NCI-H774 (cell line): ENCODE measurements at regions not wholly inside any gene's neighbourhood (a gene's known extent, or its start where the extent isn't known, plus 50 kb on each side); places are given as distances from the start of the nearest gene placed in this dataset.
A peak's percentile ranks its signal among the peaks of the same experiment; 100 is the strongest.
"Not testable (repeated sequence)": the region's sequence is repeated elsewhere in the genome, so short reads cannot be mapped to it uniquely, and the experiment has no call there.

ENCODE experiments used
- DNase-seq: peaks from one replicate; lab custom pipeline; 2025; lab: John Stamatoyannopoulos, UW

- DNase-seq, result no peak
Measured at GRCh38 chr4:38334791-38335190, 329.2 kb upstream of the KLF3 start.

GRCh38 chr4:38338939-38339338 is 325.1 kb upstream of the KLF3 start:
- not testable (repeated sequence) for DNase-seq

DNA sequence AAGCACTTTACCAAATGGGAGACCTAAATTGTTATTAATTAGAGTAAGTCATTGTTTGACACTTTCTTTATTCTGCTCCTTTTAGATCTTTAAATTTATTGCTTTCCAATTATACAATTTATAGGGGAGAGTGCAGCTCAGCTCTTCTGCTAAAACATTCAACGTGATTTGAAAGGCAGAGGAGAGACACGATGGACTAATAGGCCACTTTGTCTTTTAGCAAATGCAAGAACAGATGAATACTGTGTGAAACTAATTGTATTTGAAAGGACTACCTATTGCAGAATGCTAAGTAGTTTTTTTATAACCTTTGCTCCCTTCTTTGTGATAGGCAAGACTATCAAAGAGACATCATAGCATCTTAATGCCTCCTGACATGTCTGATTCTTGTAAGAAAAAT is 320.4 kb upstream of the KLF3 start:
- no peak for DNase-seq

DNA sequence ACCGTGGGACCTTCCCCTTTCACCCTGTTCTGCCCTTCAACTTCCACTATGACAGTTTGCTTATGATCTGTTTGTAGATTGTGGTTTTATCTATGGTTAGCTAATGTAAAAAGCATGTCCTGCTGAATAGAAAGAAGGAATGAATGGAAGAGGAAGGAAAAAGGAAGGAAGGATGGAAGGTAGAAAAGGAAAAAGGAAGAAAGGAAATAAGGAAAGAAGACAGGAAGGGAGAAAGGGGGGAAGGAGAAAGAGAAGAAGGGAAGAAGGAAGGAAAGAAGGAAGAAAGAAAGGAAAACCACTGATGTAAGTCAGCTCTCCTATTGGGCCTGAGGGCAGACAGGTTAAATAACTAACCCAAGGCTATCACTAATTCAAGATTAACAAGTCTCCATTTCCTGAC is 319.1 kb upstream of the KLF3 start:
- DNase-seq, result no peak

DNA sequence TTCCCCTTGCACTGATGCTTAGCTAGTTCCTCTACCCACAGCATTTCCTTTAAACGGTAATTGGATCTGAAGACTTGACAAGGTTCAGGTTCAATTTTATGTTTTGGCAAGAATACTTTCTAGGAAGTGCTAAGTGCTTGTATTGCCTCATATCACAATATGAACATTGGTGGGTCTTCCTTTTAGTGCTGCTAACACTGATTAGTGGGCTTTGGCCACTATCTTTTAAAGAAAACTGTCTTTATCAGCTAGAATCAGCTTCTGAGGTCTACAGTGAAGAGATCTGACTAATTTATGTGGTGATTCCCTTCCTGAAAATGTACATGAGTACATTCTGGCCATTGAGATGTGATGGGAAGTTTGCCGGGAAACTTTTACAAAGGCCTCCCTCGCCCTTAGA is 316.7 kb upstream of the KLF3 start:
- no peak for DNase-seq

DNA sequence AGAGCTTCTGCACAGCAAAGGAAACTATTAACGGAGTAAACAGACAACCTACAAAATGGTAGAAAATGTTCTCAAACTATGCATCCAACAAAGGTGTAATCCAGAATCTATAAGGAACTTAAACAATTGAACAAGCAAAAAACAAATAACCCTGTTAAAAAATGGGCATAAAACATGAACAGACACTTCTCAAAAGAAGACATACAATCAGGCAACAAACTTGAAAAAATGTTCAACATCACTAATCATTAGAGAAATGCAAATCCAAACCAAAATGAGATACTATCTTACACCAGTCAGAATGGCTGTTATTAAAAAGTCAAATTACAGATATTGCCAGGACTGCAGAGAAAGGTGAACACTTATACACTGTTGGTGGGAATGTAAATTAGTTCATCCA is 309.6 kb upstream of the KLF3 start:
- DNase-seq, result no peak

DNA sequence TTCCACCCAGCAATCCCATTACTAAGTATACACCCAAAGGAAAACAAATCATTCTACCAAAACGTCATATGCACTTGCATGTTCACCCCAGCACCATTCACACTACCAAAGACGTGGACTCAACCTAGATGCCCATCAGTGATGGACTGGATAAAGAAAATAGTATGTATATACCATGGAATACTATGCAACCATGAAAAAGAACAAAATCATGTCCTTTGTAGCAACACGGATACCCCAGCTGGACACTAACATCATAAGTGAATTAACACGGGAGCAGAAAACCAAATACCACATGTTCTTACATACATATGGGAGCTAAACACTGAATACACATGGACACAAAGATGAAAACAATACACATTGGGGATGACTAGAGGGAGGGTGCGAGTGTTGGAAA is 309.1 kb upstream of the KLF3 start:
- DNase-seq, result no peak

- DNase-seq, result no peak
Measured at GRCh38 chr4:38356686-38357085, 307.3 kb upstream of the KLF3 start.

- DNase-seq, result no peak
Measured at GRCh38 chr4:38357546-38357945, 306.5 kb upstream of the KLF3 start.

- no peak for DNase-seq
Measured at GRCh38 chr4:38359113-38359512, 304.9 kb upstream of the KLF3 start.

GRCh38 chr4:38360201-38360600 is 303.8 kb upstream of the KLF3 start:
- DNase-seq, result no peak

DNA sequence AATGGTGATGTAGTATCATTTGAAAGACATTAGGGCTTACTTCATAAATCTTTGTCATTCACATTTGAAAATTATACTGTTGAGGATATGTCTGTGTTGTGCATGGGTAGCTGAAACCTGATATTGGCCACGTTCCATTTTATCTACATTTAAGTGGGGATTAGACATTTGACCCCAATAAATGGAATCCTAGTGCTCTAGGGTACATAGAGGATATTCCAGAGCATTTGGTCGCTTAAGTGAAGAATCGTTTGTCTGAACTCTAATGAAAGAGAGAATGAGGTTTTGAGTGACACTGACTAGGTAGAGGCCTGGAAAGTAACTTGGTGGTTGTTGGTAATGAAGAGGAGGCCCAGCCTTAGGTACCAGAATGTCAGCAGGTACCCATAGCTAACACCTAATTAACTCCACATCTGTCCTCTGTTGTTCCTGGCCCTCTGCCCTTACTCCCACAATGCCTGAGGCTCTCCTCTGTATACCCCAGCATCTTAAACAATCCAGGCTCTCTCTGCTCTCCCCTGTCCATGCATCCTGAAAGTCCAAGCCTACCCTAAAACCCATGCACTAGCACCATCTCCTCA is 299.5 kb upstream of the KLF3 start:
- no peak for DNase-seq

DNA sequence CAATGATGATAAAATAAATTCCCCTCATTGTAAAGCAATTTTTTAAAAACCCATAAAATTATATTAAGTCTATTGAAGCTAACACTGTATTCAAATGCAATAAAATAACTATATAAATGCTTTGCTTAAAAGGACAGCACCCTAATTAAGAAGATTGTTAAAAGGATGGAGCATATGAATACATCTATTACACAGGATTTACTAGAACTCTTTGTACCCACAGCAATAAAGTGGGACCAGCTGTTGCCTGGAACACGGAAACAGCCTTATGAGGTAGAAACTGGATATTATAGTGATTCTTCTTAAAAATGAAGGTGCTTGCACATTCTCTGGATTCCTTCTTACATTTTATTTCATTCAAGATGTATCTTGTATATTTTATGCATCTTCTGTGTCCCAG is 298.7 kb upstream of the KLF3 start:
- DNase-seq, result no peak

DNA sequence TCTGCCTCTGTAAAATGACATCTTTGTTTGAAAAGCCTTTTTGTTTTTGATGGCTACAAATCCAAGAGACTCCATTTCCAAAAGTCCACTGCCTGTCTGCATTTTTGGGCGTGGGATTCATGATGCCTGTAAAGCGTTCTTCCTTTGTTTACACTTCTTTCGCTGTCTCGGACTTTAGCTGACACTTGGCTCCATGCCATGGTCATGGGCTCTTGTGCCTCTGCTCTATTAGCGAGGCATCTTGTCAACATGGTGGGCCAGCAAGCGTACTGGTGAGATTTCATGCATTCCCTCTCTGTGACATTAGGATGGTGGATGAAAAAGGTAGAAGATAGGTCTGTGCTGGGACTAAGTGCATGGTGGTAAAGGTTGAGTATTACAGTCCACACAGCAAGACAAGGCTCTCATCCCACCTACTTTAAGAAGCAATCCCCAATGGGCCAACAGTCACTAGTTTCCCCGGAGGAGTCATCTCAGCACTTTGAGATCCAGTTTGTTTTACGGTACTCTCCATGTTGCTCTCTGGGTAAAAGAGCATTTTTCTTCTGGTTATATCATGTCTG is 298.2 kb upstream of the KLF3 start:
- no peak for DNase-seq

DNA sequence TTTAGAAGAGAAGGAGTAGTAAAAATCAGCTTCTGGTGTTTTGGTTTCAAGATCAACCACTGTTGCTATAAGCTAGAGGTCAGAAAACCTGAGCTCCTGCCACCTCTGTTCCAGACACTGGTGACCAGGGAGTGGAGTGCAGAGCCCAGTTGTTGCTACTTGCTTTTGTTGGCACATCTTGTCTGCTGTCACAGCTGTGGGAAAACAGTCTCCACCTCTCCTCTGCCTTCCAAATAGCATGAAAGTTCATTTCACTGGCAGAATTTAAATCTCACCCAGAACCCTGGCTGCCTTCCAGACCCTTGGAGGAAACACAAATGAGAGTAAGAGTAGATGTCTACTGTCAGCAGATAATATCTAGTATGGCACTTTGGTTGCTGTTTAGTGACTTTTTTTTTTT is 297.5 kb upstream of the KLF3 start:
- DNase-seq, result no peak

GRCh38 chr4:38366997-38367396 is 297.0 kb upstream of the KLF3 start:
- DNase-seq, result no peak

DNA sequence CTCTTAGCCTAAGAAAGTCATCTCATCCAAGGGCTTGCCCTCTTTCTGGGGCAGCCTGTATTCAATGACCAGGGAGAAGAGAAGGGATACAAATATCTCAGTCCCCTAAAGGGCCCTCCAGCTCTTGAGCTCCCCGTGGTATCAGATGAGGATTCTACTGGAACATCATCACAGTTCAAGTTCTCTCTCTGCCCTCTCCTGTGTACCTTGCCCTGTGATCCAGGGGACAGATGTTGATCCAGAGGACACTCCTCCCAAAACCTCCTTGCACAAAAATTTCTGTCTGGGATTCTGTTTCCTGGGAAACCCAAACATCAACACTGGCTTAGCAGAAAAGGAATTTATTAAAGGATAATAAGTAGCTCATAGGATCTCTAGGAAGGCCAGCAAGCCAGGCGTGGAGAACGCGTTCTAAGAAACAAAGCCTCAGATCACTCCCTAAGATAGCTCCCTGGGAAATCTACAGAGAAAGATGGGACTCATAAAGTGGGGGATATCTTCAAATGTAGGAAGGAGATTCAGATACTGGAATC is 296.3 kb upstream of the KLF3 start:
- no peak for DNase-seq

DNA sequence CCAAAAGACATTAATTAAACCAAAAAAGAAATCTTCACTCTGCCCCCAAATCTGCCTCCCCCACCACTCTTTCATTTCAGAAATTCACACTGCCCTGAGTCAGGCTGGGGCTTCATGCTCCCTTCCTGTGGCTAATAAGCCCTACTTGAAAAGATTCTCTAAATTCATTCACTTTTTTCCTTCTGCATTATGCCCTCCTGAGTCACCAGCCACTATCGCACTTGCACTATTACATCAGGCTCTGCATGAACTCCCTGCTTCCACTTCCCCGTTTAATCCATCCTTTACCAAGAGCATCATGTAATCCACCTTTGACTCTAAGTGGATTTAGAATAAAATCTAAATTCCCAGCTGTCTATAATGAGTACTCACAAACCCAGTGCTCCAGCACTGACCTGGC is 295.4 kb upstream of the KLF3 start:
- no peak for DNase-seq

- no peak for DNase-seq
Measured at GRCh38 chr4:38371391-38371851, 292.6 kb upstream of the KLF3 start.

- no peak for DNase-seq
Measured at GRCh38 chr4:38373375-38373774, 290.6 kb upstream of the KLF3 start.

DNA sequence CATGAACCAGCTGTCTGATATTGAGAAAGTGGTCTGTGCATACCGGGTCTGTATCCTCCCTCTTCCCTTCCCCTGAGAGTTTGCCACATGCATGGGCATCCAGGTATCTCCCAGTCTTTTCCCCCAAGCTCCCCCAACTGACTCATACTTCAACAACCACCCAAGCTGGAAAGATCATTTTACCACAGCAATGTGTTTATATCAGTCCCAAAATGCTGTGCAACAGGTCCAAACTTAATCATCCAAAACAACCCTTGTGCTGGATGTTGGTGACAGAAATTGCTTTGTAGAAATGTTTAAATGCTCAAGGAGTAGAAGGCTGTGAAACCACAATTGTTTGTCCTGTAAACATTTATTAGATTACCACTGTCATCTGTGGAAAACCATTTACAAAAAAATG is 286.8 kb upstream of the KLF3 start:
- DNase-seq, result no peak

DNA sequence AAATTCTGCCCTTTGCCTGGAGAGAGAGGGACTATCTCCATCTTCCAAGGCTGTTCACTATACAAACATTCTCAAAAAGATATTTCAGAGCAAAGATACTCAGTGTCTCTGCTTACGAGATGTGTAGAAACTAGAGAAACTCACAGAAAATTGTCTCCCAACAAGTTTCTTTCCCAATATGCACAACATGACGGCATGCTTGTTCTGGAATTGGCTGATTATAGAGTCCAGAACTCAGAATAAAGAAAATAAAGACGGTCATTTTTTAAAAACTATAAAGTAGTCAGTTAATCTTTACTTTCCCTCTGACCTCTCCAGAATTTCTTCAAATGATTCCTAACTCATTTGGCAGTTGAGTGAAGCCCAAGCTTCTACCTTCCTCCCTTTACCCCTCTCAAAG is 285.5 kb upstream of the KLF3 start:
- no peak for DNase-seq

GRCh38 chr4:38381788-38382187 is 282.2 kb upstream of the KLF3 start:
- DNase-seq, result no peak

GRCh38 chr4:38382520-38382919 is 281.5 kb upstream of the KLF3 start:
- DNase-seq, result peak; percentile 7
